Breast epithelium (tissue), 4 donors: ENCODE measurements at regions not wholly inside any gene's neighbourhood (a gene's known extent, or its start where the extent isn't known, plus 50 kb on each side); places are given as distances from the start of the nearest gene placed in this dataset.
"Not testable (repeated sequence)": the region's sequence is repeated elsewhere in the genome, so short reads cannot be mapped to it uniquely, and the experiment has no call there.

Experiments used
- DNase-seq, 2 donors: peaks; one replicate each; pipeline ENCODE4 v3.0.0-alpha.2; 2019; ENCODE audit warnings: low spot score in 2 of 2
- H3K27ac ChIP-seq, 2 donors: fragments of 200-600 bp; sonication (generic) in 1 of 2; one replicate each; pipeline ENCODE4 v1.5.1; 2016 to 2019; ENCODE audit warnings: mild to moderate bottlenecking in 1 of 2
- H3K27me3 ChIP-seq, 2 donors: fragments of 200-600 bp; sonication (generic) in 1 of 2; one replicate each; pipeline versions ENCODE4 v1.5.1 to v1.6.0; 2017 to 2019; ENCODE audit warnings: control low read depth in 1 of 2, mild to moderate bottlenecking in 1 of 2
- H3K36me3 ChIP-seq: fragments of 200-600 bp; one replicate; pipeline ENCODE4 v1.5.1; 2019
- H3K4me1 ChIP-seq, 2 donors: fragments of 200-600 bp; sonication (generic); one replicate each; pipeline ENCODE4 v1.5.1; 2016 to 2019; ENCODE audit warnings: control low read depth in 1 of 2
- H3K4me3 ChIP-seq, 3 donors: fragments of 200-600 bp; sonication (generic); 1 replicate in 2 of 3; 2 replicates in 1 of 3; pipeline ENCODE4 v1.5.1; 2016 to 2019; ENCODE audit warnings: mild to moderate bottlenecking in 3 of 3, moderate library complexity in 2 of 3
- H3K9me3 ChIP-seq, 2 donors: fragments of 200-600 bp; sonication (generic) in 1 of 2; one replicate each; pipeline ENCODE4 v1.5.1; 2016 to 2019; ENCODE audit warnings: control low read depth in 1 of 2
- POLR2A ChIP-seq: fragments of 450-650 bp; IDR thresholded peaks from one replicate; pipeline ENCODE4 v1.6.1; 2016; ENCODE audit warnings: antibody characterized with exemption, mild to moderate bottlenecking, moderate library complexity
- POLR2AphosphoS5 ChIP-seq, 3 donors: sonication (generic); formaldehyde crosslinking; IDR thresholded peaks; one replicate each; pipeline ENCODE4 v1.6.1; 2017; ENCODE audit warnings: antibody characterized with exemption in 3 of 3
- intact Hi-C: fragments of 100-400 bp; cut with DNase I; formaldehyde crosslinking; loops from one replicate; pipeline ENCODE4 v1.15.1; 2023; ENCODE audit warnings: low total_unique reads
- TF ChIP-seq, protein P1 (sequence below), 3 donors: fragments of 450-650 bp; IDR thresholded peaks; one replicate each; pipeline ENCODE4 v1.5.1; 2016 to 2017; ENCODE audit warnings: antibody characterized with exemption in 3 of 3, mild to moderate bottlenecking in 3 of 3, moderate library complexity in 3 of 3

DNA sequence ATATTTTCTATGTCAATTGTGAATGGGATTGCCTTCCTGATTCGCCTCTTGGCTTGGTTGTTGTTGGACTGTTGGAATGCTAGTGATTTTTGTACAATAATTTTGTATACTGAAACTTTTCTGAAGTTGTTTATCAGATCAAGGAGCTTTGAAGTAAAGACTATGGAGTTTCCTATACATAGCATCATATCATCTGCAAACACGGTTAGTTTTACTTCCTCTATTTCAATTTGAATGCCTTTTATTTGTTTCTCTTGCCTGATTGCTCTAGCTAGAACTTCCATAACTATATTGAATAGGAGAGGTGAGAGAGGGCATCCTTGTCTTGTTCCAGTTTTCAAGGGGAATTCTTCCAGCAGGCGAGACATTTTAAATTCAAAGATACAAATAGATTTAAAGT is 226.5 kb downstream of the FBXO8 start:
- H3K4me1 ChIP-seq = no peaks in the 10 kb centered on the region
- H3K9me3 ChIP-seq = peaks cover 10 to 23% of the 10 kb centered on the region in 2 donors
- no peak overlapping the region for H3K27ac ChIP-seq
- H3K36me3 ChIP-seq = no peaks in the 10 kb centered on the region
- TF ChIP-seq POLR2A = no peak
- no peaks in the 10 kb centered on the region for H3K27me3 ChIP-seq
- intact Hi-C loops = no loop called here
- no peak overlapping the region for H3K4me3 ChIP-seq
- no peak for DNase-seq

- peaks cover 5 to 9% of the 10 kb centered on the region in 2 donors for H3K9me3 ChIP-seq
- no peaks in the 10 kb centered on the region for H3K36me3 ChIP-seq
- H3K27ac ChIP-seq = no peak overlapping the region
- no peaks in the 10 kb centered on the region for H3K27me3 ChIP-seq
- H3K4me1 ChIP-seq = no peaks in the 10 kb centered on the region
- intact Hi-C loops = no loop called here
- DNase-seq = no peak
- TF ChIP-seq, protein P1, sequence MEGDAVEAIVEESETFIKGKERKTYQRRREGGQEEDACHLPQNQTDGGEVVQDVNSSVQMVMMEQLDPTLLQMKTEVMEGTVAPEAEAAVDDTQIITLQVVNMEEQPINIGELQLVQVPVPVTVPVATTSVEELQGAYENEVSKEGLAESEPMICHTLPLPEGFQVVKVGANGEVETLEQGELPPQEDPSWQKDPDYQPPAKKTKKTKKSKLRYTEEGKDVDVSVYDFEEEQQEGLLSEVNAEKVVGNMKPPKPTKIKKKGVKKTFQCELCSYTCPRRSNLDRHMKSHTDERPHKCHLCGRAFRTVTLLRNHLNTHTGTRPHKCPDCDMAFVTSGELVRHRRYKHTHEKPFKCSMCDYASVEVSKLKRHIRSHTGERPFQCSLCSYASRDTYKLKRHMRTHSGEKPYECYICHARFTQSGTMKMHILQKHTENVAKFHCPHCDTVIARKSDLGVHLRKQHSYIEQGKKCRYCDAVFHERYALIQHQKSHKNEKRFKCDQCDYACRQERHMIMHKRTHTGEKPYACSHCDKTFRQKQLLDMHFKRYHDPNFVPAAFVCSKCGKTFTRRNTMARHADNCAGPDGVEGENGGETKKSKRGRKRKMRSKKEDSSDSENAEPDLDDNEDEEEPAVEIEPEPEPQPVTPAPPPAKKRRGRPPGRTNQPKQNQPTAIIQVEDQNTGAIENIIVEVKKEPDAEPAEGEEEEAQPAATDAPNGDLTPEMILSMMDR (IDR thresholded peaks at IDR 0.05) = no peak
- TF ChIP-seq POLR2AphosphoS5 (IDR thresholded peaks at IDR 0.05) (no peak), POLR2A (no peak)
- H3K4me3 ChIP-seq = no peak overlapping the region
These were observed 228.1 kb downstream of the FBXO8 start for GRCh38 chr4:174055344-174055743.

DNA sequence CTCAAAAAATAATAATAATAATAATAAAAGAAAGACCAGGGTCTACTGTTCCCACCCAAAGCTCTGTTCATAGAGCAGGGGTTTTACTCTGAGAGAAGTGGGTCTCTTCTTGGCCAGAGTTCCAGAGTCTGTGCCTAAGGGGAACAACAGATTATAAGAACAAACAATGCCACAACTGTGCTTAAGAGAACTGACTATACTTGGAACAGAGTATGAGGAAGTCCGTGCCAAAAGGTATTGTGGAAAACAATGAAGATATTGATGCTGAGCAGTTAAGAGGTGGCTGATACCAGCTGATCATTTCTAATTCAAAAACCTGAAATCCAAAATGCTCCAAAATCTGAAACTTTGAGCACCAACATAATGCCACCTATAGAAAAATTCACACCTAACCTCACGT is 229.6 kb downstream of the FBXO8 start:
- no peaks in the 10 kb centered on the region for H3K27me3 ChIP-seq
- intact Hi-C loops = no loop called here
- peaks cover 0 to 5% of the 10 kb centered on the region in 2 donors for H3K9me3 ChIP-seq
- H3K4me1 ChIP-seq = no peaks in the 10 kb centered on the region
- TF ChIP-seq, protein P1 (IDR thresholded peaks at IDR 0.05) = no peak
- TF ChIP-seq POLR2A = no peak
- TF ChIP-seq POLR2AphosphoS5 (IDR thresholded peaks at IDR 0.05) = no peak
- H3K36me3 ChIP-seq = no peaks in the 10 kb centered on the region
- DNase-seq = no peak
- H3K27ac ChIP-seq = no peak overlapping the region
- no peak overlapping the region for H3K4me3 ChIP-seq

DNA sequence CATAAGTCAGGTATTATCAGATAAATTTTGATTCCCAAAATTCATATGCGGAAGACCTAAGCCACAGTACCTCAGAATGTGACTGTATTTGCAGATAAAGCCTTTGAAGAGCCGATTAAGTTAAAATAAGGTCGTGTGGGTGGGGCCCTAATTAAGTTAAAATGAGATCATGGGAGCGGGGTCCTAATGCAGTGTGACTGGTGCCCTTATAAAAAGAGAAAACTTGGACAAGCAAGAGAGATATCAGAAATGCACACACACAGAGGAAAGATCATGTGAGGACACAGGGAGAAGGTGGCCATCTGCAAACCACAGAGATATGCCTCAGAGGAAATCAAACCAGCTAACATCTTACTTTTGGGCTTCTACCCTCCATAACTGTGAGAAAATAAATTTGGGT is 236.1 kb downstream of the FBXO8 start:
- no peak for TF ChIP-seq POLR2AphosphoS5 (IDR thresholded peaks at IDR 0.05)
- no peak for TF ChIP-seq POLR2A
- TF ChIP-seq, protein P1 (IDR thresholded peaks at IDR 0.05) = no peak
- no peaks in the 10 kb centered on the region for H3K36me3 ChIP-seq
- no peak overlapping the region for H3K27ac ChIP-seq
- no peaks in the 10 kb centered on the region for H3K27me3 ChIP-seq
- intact Hi-C loops = no loop called here
- DNase-seq = no peak
- no peaks in the 10 kb centered on the region for H3K4me1 ChIP-seq
- H3K4me3 ChIP-seq = no peak overlapping the region
- H3K9me3 ChIP-seq = no peaks in the 10 kb centered on the region

DNA sequence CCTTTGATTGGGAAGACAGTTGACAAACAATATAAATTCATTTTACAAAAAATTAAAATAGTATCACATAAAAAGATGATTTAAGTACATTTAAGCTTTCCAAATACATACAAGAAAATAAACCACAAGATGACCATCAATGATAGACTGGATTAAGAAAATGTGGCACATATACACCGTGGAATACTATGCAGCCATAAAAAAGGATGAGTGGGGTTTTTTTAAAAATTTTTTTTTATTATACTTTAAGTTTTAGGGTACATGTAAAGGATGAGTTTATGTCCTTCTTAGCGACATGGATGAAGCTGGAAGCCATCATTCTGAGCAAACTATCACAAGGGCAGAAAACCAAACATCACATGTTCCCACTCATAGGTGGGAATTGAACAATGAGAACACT is 237.6 kb downstream of the FBXO8 start:
- H3K4me1 ChIP-seq, H3K27me3 ChIP-seq, intact Hi-C loops, DNase-seq, H3K36me3 ChIP-seq, H3K4me3 ChIP-seq, H3K9me3 ChIP-seq, H3K27ac ChIP-seq: not testable (repeated sequence)

DNA sequence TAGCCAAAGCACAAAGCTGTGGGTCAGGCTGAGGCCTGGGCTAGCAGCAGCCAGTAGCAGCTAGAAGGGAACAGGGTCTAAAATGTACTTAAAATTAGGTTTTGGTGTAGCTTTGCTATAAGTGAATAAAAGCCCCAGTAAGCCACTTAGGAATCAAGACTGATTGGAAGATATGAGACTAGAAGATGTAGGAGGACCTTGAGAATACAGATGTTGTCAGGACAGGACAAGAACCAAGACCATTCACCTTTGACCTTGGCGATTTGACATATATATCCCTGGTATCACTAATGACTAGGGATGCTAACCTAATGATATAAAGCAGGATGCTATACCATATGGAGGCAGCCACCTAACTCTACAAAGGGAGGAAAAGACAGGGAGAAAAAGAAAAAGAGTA is 238.1 kb downstream of the FBXO8 start:
- intact Hi-C loops = no loop called here
- Histone ChIP-seq H3K27ac (no peak overlapping the region), H3K36me3 (no peaks in the 10 kb centered on the region), H3K4me1 (no peaks in the 10 kb centered on the region), H3K27me3 (no peaks in the 10 kb centered on the region), H3K9me3 (no peaks in the 10 kb centered on the region), H3K4me3 (no peak overlapping the region)
- DNase-seq = no peak
- TF ChIP-seq POLR2A (no peak), POLR2AphosphoS5 (IDR thresholded peaks at IDR 0.05) (no peak)
- TF ChIP-seq, protein P1 (IDR thresholded peaks at IDR 0.05) = no peak
